ENCODE measurements at regions not wholly inside any gene's neighbourhood (a gene's known extent, or its start where the extent isn't known, plus 50 kb on each side); places are given as distances from the start of the nearest gene placed in this dataset.

DNA sequence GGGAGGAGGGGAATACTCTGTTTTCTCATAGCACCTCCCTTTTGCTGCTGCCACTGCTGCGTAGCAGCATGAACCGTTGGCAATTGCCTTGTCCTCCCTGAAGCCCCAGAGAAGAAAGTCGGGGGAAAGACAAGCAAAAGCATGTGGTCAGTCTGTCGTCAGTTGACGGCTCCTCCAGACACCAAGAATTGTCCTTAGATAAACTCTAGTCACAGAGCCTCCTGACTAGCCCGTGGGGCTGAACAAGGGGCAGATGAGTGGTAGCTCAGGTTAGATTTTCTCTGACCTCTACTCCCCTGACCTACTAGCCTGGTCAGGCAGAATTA is 126.4 kb upstream of the HSD17B12 start:
- TF ChIP-seq, protein P1, sequence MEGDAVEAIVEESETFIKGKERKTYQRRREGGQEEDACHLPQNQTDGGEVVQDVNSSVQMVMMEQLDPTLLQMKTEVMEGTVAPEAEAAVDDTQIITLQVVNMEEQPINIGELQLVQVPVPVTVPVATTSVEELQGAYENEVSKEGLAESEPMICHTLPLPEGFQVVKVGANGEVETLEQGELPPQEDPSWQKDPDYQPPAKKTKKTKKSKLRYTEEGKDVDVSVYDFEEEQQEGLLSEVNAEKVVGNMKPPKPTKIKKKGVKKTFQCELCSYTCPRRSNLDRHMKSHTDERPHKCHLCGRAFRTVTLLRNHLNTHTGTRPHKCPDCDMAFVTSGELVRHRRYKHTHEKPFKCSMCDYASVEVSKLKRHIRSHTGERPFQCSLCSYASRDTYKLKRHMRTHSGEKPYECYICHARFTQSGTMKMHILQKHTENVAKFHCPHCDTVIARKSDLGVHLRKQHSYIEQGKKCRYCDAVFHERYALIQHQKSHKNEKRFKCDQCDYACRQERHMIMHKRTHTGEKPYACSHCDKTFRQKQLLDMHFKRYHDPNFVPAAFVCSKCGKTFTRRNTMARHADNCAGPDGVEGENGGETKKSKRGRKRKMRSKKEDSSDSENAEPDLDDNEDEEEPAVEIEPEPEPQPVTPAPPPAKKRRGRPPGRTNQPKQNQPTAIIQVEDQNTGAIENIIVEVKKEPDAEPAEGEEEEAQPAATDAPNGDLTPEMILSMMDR (IDR thresholded peaks at IDR 0.05) = no peak
- TF ChIP-seq POLR2A (IDR thresholded peaks at IDR 0.05) = no peak
- TF ChIP-seq POLR2AphosphoS5 (IDR thresholded peaks at IDR 0.05) = no peak
- TF ChIP-seq EP300 (IDR thresholded peaks at IDR 0.05) = no peak

All from suprapubic skin (tissue), 4 donors.